ENCODE measurements at regions not wholly inside any gene's neighbourhood (a gene's known extent, or its start where the extent isn't known, plus 50 kb on each side); places are given as distances from the start of the nearest gene placed in this dataset.

DNA sequence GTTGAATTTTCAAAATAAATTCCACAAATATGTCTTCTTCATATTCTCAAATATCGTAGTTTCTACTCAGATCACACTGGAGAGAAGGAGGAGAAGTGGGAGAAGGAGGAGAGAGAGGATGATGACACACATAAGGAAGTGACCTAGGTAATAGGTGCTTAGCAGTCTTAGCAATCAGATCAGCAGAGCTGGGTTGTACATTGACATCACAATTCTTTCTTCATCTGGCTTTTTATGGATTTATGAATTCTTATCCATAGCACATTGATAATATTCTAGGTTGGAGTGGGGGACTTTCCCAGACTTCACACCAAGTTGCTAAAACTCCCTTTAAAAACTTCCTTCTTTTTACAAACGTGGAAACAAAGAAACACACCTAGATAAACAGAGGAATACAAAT, 86.9 kb downstream of the FGF9 start:
- no peak for DNase-seq

- DNase-seq, result no peak
Observed at GRCh38 chr13:21758441-21758840, 87.6 kb downstream of the FGF9 start.

DNA sequence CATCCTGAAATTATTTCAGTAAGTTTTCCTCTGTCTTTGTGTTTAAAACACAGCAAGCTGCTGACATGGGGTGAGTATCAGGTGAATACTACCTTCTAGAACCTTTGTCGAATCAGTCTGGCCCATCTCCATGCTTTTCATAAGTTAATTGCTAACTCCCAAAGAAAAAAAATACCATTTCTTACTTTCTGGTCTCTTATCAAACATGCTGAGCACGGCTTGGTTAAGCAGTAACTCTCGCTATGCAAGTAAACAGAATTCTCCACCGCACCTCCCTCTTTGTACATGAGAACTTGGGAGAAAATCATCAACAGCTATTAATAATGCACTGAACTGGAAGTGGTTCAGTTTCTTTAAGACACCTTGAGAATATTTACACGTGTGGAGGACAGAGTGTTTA, 88.6 kb downstream of the FGF9 start:
- no peak for DNase-seq

- no peak for DNase-seq
Observed at GRCh38 chr13:21759911-21760310, 89.0 kb downstream of the FGF9 start.

- no peak for DNase-seq
Observed at GRCh38 chr13:21761770-21762169, 90.9 kb downstream of the FGF9 start.

DNA sequence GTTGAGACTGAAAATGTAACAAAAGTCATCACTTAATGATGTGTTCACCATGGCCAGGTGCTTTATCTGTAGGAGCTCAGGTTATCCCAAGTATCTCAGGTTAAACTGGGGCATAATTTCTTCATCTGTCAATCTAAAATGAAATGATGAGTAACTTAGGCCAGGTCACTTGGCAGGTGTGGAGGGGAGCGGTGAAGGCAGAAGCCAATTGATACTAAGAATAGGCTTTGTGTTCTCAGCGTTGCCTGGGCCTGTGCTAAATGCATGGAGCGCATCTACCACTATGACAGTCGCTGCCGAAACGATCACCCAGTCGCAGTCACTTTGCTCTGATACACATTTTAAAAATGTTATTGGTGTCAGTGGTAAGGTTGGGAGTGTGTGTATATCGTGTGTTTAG, 91.6 kb downstream of the FGF9 start:
- DNase-seq, result no peak

DNA sequence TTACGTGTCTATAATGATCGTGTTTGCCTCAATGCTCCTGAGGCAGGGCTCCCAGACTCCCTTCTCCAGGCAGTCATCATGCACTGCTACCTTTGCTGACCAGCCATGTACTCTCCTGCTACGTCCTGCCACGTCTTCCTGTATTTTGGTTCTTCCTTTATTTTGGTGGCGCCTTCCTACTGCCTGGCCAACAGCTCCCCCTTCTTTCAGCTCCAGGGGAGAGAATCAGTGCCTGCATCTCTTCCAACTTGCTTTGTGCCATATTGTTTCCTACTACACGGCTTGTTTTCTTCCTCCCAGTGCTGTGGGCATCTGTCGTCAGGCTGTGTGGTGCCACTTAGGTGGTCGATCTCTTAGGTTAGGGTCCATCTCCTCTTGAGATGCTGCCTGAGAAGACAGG, 96.2 kb downstream of the FGF9 start:
- DNase-seq, result no peak

DNA sequence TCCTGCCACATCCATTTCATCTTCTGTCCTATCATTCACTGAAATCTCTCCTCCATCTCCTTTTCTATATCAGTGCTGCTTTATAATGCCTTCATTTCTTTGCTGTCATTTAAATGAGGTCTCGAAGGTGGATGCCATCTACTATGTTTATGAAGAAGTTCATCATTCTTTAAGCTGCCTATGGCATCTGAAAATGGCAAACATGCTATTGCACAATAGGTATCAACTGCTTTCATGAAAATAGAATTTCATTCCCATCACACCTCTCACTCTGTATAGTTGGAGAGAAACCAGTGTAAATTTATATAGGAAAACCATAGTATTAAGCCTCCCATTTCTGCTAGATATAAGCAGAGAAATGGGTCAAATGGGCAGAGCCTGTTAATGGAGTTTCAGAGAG, 100.2 kb downstream of the FGF9 start:
- DNase-seq, result no peak

DNA sequence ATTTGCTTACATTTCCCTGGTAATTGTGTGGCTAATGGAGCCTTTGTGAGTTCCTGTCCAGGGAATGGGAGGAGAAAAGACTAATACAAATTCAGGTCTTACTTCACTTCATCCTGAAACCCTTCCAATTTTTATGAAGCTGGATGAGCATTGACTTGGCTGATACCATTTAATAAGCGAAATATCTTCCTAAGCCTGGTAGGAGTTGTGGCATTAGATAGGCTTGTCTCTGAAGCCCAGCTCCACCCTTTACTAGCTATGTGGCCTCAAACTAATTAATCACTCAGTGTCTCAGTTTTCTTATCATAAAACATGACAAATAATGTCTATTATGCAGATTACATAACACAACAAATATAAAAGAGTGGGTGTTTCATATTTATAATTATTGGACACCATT, 106.3 kb downstream of the FGF9 start:
- no peak for DNase-seq

DNA sequence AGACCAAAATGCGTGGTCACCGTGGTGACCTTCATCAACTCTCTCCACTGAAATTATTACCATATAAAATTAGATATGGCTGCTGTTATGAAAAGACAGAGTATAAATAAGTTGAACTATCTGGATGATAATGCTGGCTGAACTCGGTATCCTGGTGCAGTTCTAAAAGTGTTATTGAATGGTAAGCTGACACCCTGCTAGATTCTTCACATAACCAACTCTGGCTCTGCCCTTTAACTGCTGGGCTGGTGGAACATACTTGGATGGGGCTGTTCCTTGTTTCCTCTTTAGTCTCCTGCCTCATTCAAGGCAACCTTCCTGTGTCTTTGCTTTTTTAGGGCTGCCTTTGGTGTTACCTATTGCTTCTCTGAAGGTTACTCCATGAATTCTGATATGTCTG, 106.9 kb downstream of the FGF9 start:
- DNase-seq, result no peak

- DNase-seq, result no peak
Observed at GRCh38 chr13:21782736-21783135, 111.9 kb downstream of the FGF9 start.

GRCh38 chr13:21785990-21786389, 115.1 kb downstream of the FGF9 start:
- no peak for DNase-seq

GRCh38 chr13:21796066-21796465, 125.2 kb downstream of the FGF9 start:
- DNase-seq, result no peak

- DNase-seq, result no peak
Observed at GRCh38 chr13:21796775-21797514, 126.1 kb downstream of the FGF9 start.

- no peak for DNase-seq
Observed at GRCh38 chr13:21797736-21798135, 126.9 kb downstream of the FGF9 start.

DNA sequence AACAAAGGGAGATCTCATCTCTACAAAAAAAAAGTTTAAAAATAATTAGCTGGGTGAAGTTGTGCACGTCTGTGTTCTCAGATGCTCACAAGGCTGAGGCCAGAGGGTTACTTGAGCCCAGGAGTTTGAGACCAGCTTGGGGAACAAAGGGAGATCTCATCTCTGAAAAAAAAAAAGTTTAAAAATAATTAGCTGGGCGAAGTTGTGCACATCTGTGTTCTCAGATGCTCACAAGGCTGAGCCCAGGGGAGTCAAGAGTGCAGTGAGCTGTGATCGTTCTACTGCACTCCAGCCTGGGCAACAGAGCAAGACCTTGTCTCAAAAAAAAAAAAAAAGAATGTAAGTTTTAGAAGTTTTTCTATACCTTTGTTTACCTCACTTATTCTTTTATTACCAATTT, 127.3 kb downstream of the FGF9 start:
- DNase-seq, result no peak

GRCh38 chr13:21799671-21800070, 128.8 kb downstream of the FGF9 start:
- no peak for DNase-seq

- DNase-seq, result no peak
Observed at GRCh38 chr13:21800837-21801616, 130.2 kb downstream of the FGF9 start.

DNA sequence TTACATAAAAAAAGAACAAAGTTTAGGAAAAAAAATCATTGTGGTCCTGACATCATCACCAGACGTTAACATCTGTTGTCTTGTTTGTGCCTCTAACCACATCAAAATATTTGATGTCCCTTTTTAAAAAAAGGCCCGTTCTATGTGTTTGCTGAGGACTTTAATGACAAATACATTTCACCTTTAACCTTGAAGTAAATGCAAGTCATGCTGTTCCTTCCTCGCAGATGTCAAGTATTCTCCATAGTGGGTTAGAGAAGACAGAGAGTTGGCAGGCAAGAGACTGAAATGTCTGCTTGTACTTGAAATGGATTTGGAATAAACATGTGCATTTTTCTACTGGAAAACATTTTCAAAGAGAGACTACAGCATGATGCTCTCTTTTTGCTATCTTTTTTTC, 134.9 kb downstream of the FGF9 start:
- DNase-seq, result no peak

DNA sequence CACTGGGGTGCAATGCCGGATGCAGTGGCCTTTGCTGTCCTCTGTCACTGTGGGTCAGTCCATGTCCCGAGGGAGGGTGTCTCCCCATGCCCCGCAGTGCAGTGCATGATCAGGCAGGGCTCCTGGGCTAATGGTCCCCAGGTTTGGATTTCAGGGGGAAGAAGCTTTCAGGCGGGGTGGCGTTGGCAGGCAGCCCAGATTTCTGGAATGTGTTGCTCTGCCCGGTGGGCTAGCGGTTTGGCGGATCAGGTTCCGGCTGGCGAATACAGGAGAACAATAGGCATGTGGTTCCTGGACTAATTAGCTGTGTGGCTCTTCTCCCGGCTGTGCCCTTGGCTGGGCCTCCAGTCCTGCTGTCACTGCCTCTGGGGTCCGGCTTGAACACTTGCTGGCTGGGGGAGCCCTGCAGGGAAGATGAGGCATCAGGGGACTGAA, 141.3 kb downstream of the FGF9 start:
- no peak for DNase-seq

GRCh38 chr13:21813110-21813509, 142.2 kb downstream of the FGF9 start:
- DNase-seq, result no peak

DNA sequence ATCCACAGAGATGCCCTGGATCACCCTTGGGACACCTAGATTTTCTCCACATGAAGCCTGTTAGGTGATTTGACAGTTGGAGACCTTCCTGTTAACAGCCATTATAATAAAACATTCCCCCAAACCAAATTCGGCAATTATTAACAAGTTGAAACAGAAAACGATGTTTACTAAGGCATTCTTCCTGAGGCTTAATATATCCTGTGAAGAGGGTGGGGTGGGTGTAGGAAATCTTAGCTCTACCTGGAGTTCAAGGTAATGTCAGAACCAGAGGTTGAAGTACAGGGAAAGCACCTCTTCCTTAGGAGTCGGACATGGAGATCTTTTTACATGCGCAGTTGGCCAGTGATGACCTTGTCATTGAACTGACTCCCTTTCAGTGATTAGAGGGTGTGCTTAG, 143.0 kb downstream of the FGF9 start:
- DNase-seq, result no peak

GRCh38 chr13:21814604-21815003, 143.7 kb downstream of the FGF9 start:
- DNase-seq, result no peak

DNA sequence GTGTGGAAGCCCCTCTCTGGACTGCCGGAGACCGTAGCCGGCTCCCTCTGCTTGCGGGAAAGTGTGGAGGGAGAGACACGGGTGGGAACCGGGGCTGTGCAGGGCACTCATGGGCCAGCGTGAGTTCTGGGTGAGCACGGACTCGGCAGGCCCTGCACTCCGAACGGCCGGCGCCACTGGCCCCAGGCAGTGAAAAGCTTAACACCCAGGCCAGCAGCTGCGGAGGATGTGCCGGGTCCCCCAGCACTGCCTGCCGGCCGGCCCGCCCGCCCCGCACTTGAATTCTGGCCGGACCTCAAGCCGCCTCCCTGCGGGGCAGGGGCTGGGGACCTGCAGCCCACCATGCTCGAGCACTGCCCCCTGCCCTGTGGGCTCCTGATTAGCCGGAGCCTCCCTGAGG, 147.0 kb downstream of the FGF9 start:
- no peak for DNase-seq

GRCh38 chr13:21822029-21822428, 151.2 kb downstream of the FGF9 start:
- DNase-seq, result no peak

Measured in RPMI8226 (cell line).